Neural crest cell (in vitro differentiated cells): ENCODE measurements at regions not wholly inside any gene's neighbourhood (a gene's known extent, or its start where the extent isn't known, plus 50 kb on each side); places are given as distances from the start of the nearest gene placed in this dataset.

ENCODE experiments used
- DNase-seq: peaks from one replicate; pipeline ENCODE4 v3.0.0; 2021; ENCODE audit warnings: low read depth, mixed read lengths, low spot score
- H3K27ac Mint-ChIP-seq: one replicate; pipeline ENCODE4 v1.8.0; 2021; ENCODE audit warnings: mild to moderate bottlenecking, mixed read lengths; ENCODE audit not compliant: unreplicated experiment
- H3K27me3 Mint-ChIP-seq: 2 replicates; pipeline ENCODE4 v1.8.0; 2021; ENCODE audit warnings: low read depth, mild to moderate bottlenecking, mixed read lengths
- H3K36me3 Mint-ChIP-seq: 2 replicates; pipeline ENCODE4 v1.8.0; 2021; ENCODE audit warnings: low read depth, mild to moderate bottlenecking, mixed read lengths
- H3K4me1 Mint-ChIP-seq: 2 replicates; pipeline ENCODE4 v1.8.0; 2021; ENCODE audit warnings: mixed read lengths
- H3K4me3 Mint-ChIP-seq: one replicate; pipeline ENCODE4 v1.8.0; 2021; ENCODE audit warnings: mild to moderate bottlenecking, mixed read lengths
- H3K9me3 Mint-ChIP-seq: 2 replicates; pipeline ENCODE4 v1.8.0; 2021; ENCODE audit warnings: mixed read lengths
- TF ChIP-seq, protein P1 (sequence below): fragments of 200-600 bp; sonication (generic); conservative IDR thresholded peaks from 2 replicates; pipeline ENCODE4 v1.5.0; 2021; ENCODE audit warnings: antibody characterized with exemption, mild to moderate bottlenecking

DNA sequence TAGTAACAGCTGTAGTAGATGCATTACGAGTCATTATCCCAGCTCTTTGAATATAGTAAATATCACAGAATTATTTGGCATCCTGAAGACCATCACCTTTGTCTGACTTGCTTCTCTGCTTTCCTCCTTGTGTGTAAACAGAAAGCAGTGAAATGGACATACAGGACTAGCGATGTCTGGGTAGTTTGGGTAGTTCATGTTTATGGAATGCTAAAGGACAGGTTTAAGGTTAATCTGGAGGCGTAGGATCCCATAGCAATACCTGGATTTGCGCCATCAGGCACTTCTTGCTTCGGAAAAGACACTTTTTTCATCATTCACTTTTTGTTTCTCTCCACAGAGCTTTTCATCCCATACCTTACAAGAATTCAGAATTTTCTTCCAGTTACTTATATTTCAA lies 232.2 kb downstream of the GPAT3 start:
- Mint-ChIP-seq H3K9me3 (no peaks in the 10 kb centered on the region), H3K27me3 (peaks cover 3% of the 10 kb centered on the region), H3K4me1 (no peaks in the 10 kb centered on the region), H3K36me3 (no peaks in the 10 kb centered on the region), H3K4me3 (no peak overlapping the region), H3K27ac (no peak overlapping the region)
- TF ChIP-seq, protein P1, sequence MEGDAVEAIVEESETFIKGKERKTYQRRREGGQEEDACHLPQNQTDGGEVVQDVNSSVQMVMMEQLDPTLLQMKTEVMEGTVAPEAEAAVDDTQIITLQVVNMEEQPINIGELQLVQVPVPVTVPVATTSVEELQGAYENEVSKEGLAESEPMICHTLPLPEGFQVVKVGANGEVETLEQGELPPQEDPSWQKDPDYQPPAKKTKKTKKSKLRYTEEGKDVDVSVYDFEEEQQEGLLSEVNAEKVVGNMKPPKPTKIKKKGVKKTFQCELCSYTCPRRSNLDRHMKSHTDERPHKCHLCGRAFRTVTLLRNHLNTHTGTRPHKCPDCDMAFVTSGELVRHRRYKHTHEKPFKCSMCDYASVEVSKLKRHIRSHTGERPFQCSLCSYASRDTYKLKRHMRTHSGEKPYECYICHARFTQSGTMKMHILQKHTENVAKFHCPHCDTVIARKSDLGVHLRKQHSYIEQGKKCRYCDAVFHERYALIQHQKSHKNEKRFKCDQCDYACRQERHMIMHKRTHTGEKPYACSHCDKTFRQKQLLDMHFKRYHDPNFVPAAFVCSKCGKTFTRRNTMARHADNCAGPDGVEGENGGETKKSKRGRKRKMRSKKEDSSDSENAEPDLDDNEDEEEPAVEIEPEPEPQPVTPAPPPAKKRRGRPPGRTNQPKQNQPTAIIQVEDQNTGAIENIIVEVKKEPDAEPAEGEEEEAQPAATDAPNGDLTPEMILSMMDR: no peak
- DNase-seq: no peak

DNA sequence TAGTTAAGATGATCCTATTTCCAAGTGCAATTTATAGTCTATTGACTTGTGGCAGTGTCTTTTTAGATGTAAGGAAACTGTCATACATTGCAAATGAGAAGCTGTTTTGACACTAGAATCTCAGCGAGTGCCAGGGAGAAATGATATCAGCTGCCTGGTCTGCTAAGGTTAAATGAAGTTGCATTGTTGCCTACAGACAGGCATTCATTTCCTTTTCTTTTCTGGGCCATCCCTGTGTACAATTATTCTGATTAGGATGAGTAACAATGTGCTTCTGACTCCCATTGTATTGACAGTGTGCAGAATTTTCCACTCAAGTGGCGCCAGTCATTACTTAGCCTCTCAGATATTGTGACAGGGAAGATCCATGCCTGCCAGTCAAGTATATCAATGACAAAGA lies 231.2 kb downstream of the GPAT3 start:
- Mint-ChIP-seq H3K36me3 (no peaks in the 10 kb centered on the region), H3K27me3 (peaks cover 3% of the 10 kb centered on the region), H3K9me3 (no peaks in the 10 kb centered on the region), H3K4me1 (no peaks in the 10 kb centered on the region), H3K27ac (no peak overlapping the region), H3K4me3 (no peak overlapping the region)
- no peak for DNase-seq
- TF ChIP-seq, protein P1: no peak

DNA sequence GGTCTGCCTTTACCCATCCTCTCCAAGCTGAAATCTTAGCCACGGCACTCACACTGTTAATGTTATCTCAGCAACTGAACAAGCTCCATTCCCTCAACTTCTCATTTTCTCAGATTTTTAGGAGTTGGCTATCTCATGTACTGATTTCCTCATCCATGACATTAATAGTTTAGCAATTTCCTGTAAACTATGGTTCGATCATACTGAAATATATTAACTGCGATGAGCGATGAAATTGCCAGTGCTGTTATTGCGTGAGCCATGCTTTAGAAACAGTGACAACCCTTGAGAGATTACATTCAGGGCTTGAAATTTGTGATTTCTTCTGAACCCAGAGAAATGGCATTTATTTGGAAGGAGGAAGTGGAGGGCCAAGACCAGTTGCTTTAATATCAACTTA lies 223.7 kb downstream of the GPAT3 start:
- H3K36me3 Mint-ChIP-seq: no peaks in the 10 kb centered on the region
- H3K27me3 Mint-ChIP-seq: no peaks in the 10 kb centered on the region
- H3K27ac Mint-ChIP-seq: no peak overlapping the region
- no peaks in the 10 kb centered on the region for H3K9me3 Mint-ChIP-seq
- H3K4me1 Mint-ChIP-seq: peaks cover 8% of the 10 kb centered on the region
- TF ChIP-seq, protein P1: no peak
- H3K4me3 Mint-ChIP-seq: no peak overlapping the region
- no peak for DNase-seq

DNA sequence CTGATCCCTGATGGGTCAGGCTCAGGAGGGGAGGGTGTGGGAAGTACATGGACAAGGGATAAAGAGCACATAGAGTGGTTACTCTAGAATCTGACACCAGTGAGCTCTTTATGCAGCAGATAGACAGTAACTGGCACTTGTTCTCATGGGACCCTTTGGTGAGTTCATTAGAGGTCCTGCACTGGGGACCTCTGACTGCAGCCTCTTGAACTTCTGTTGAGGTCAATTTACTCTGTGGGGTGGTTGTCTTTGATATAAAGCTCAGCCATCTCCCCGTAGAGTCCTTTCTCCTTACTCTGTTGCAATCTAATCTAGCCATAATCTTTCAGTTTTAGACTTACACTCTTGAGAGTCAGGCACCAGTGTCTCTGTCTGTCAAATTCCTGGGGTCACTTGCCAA lies 222.4 kb downstream of the GPAT3 start:
- Mint-ChIP-seq H3K27me3 (no peaks in the 10 kb centered on the region), H3K4me3 (no peak overlapping the region), H3K4me1 (peaks cover 8% of the 10 kb centered on the region), H3K9me3 (no peaks in the 10 kb centered on the region), H3K27ac (no peak overlapping the region), H3K36me3 (no peaks in the 10 kb centered on the region)
- TF ChIP-seq, protein P1: no peak
- DNase-seq: no peak

DNA sequence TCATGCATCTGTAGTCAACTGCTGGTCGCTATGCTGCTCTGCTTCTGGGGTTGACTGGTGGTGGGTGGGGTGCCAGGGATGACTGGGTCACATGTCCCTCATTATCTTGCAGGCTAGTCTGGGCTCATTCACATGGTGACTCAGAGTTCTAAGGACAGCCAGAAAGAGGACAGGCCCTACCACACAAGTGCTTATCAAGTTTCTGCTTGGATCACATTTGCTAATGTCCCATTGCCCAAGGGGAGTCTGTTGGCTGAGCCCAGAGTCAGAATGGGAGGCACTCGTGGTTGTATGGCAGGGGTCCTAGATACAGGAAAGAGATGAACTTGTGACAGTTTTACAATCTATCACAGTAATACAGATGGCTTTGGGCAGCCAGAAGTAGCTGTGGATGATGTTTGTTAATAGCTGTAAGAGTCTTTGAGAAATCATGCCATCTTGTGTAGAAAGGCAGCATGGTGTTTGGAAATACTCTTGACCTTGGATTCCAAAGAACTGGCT lies 221.3 kb downstream of the GPAT3 start:
- Mint-ChIP-seq H3K27ac (no peak overlapping the region), H3K9me3 (no peaks in the 10 kb centered on the region), H3K27me3 (no peaks in the 10 kb centered on the region), H3K36me3 (no peaks in the 10 kb centered on the region), H3K4me3 (no peak overlapping the region), H3K4me1 (peaks cover 8% of the 10 kb centered on the region)
- TF ChIP-seq, protein P1: no peak
- no peak for DNase-seq

DNA sequence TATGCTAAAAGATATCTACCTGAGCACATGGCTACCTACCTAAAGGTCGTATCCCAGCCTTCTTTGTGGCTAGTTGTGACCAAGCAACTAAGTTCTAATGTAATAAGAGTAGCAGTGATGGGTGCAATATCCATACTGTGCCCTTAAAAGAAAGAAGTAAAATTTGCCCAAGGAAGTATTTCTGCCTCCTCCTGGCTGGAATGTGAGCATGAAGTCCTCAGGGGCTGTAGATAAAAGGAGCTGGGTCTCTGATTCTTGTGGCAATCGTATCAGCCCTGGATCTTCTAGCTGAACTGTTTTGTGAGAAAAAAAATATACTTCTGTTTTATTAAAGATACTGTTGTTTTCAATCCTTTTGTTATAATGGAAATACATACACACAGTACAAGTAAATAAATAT lies 217.4 kb downstream of the GPAT3 start:
- Mint-ChIP-seq H3K27ac (no peak overlapping the region), H3K36me3 (no peaks in the 10 kb centered on the region), H3K9me3 (no peaks in the 10 kb centered on the region), H3K27me3 (no peaks in the 10 kb centered on the region), H3K4me3 (no peak overlapping the region), H3K4me1 (peaks cover 9% of the 10 kb centered on the region)
- TF ChIP-seq, protein P1: peak; percentile 34
- no peak for DNase-seq
